Coronary artery (tissue), 2 donors: ENCODE measurements at regions not wholly inside any gene's neighbourhood (a gene's known extent, or its start where the extent isn't known, plus 50 kb on each side); places are given as distances from the start of the nearest gene placed in this dataset.

ENCODE experiments used
- DNase-seq: peaks from one replicate; pipeline ENCODE4 v3.0.0-alpha.2; 2017; ENCODE audit warnings: low spot score
- H3K27ac ChIP-seq, 2 donors: fragments of 200-600 bp; sonication (generic); one replicate each; pipeline ENCODE4 v1.5.1; 2016 to 2019
- H3K4me3 ChIP-seq: fragments of 200-600 bp; sonication (generic); 2 replicates; pipeline ENCODE4 v1.5.1; 2016; ENCODE audit warnings: mild to moderate bottlenecking, moderate library complexity
- CTCF ChIP-seq: fragments of 200-600 bp; sonication (generic); IDR thresholded peaks from one replicate; pipeline ENCODE4 v1.5.1; 2019; ENCODE audit warnings: antibody characterized with exemption

DNA sequence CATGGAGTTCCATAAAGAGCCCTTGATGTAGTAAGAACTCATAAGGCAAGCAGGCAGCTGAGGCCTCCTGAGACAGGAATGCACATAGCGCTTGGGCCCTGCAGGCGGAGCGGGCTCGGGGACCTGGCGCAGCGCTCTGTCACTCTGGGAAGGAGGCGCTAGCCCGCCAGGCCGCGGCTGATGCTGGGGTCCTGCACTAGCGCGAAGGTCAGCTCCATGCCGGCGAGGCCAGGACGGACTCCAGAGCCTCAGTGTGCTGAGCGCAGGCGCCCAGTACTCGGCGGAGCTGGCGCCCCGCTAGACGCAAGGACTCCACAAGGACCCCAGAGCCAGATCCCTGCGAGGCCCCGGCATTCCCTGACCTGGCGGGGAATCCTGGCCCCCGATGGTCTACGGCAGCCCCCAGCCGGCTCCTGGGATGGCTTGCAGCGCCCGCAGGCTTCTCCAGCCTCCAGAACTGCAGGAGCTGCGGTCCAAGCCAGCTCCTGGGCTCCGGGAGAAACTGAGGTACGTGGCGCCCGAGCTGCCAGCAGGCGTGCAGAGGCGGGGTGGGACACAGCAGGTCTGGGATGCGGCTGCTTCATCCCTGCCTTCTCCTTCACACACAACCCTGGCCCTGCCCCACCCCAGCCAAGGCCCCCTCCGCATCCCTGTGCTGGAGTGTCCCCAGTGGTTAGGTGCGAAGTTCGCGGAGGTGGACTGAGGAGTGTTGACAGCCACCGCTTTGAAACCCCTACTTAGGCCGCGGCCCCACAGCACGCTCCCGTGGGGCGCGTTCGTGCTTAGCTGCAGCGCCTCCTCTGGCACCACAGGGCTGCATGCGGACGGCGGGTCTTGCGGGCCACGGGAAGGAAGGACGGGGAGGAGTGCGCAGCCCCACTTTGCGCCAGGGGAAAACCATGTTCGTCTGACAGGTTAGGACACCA lies 761.5 kb upstream of the POM121L12 start:
- no peak for DNase-seq

DNA sequence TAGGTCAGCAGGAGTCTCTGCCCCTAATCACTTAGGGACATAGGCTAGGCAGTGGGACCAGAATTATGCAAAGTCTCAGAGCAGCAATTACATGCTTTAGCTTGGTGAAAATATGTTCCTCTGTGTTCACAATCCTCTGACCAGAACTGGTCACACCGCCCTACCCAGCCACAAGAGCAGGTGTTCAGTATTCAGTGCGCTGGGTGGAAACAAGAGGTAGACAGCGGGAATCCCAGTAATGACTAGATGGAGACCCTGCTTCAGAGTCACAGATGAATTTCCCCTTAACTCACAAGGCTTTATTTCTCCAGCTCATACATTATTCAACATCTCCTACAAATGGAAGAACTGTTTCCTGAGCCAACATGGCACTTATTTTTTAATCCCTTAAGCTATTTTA lies 763.7 kb upstream of the POM121L12 start:
- Histone ChIP-seq H3K27ac (no peak overlapping the region), H3K4me3 (no peak overlapping the region)
- no peak for DNase-seq
- TF ChIP-seq CTCF = no peak

More for the DNA sequence above, 761.5 kb upstream of the POM121L12 start:
- H3K27ac ChIP-seq = no peak overlapping the region
- TF ChIP-seq CTCF = no peak
- H3K4me3 ChIP-seq = no peak overlapping the region

DNA sequence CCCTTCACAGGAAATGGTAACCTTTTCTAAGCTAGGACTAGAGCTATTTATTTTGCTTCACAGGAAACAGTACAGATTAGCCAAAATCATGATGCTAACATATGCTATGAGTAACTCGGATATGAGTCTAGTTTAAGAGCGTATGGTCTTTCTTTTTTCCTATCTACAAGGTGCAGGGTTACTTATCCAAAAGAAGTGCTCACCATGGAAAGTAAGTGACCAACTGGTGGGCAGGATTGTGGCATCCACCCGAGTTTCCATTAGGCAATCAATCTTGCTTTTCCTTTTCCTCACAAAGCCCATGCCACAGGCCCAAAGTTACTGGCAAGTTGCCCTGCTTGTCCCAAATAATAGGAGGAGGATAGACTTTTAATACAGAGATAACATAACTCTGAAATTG lies 765.1 kb upstream of the POM121L12 start:
- DNase-seq = no peak
- Histone ChIP-seq H3K27ac (no peak overlapping the region), H3K4me3 (no peak overlapping the region)
- TF ChIP-seq CTCF = no peak

DNA sequence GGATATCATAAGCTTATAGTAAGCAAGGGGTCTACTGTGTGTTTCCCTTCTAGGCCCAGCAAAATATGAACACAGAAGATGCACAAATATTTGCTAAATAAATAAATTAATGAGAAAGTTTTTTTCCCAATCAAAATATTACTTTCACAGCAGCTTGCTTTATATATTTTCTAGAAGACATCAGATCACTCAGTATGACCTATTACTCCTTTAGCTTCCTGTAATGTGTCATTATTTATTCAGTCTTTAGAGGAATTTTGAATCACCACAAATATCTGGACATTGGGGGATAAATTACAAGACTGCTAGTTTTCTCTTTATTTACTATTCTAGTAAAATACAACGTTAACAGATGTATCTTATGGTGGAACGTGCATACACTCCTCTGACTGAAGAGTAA lies 765.8 kb upstream of the POM121L12 start:
- no peak for TF ChIP-seq CTCF
- Histone ChIP-seq H3K4me3 (no peak overlapping the region), H3K27ac (no peak overlapping the region)
- no peak for DNase-seq

- DNase-seq = no peak
- H3K4me3 ChIP-seq = no peak overlapping the region
- no peak for TF ChIP-seq CTCF
- H3K27ac ChIP-seq = no peak overlapping the region
Observed at GRCh38 chr7:52261057-52261456, 774.4 kb upstream of the POM121L12 start.

DNA sequence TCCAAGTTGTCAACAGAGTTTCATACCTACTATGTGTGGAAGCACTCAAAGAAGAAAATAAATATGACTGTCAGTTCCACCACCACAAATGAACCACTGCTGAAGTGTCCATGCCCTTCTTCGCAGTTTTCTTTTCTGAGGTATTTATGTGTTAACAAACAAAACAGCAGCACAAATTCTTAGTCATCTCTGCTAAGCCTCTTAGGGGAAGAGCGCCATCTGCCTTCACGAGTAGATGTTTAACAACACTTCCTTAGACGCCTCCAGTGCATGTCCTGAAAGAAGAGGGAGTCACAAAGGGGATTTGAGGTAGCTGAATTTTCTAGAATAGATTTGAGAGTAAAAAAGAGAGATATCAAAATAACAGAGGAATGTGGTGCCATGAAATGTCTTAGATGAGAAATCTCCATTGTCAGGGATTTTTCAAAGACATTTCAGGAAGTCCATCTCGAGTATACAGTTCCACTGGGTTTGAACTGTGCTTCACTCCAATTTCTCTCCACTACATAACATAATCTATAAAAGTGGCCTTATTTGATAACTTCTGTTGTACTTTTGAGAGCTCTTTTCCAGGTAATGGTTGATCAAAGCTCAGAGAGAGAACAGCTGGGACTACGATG lies 775.3 kb upstream of the POM121L12 start:
- H3K27ac ChIP-seq = no peak overlapping the region
- no peak for DNase-seq
- TF ChIP-seq CTCF = no peak

GRCh38 chr7:52257890-52258289 lies 777.5 kb upstream of the POM121L12 start:
- no peak for DNase-seq
- no peak overlapping the region for H3K4me3 ChIP-seq
- no peak overlapping the region for H3K27ac ChIP-seq
- TF ChIP-seq CTCF = no peak

More for the DNA sequence above, 775.3 kb upstream of the POM121L12 start:
- no peak overlapping the region for H3K4me3 ChIP-seq
